ENCODE measurements at regions not wholly inside any gene's neighbourhood (a gene's known extent, or its start where the extent isn't known, plus 50 kb on each side); places are given as distances from the start of the nearest gene placed in this dataset.

DNA sequence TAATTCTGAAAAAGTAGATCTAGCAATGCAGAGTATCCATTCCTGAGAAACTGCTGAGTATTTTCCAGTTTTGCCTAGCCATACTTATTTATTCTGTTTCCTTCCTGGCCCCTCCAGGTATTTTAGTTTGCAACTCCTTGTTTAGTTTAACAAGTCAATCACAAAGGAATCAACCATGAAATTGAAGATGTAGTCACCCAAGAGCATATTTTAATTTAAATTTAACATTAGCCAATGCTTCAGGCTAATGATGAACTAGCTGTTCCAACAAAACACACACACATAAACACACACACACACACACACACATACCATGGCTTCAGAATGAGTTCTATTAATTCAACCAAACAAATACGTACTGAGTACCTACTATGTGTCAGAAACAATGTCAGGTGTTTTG, 332.8 kb upstream of the ERCC4 start:
- TF ChIP-seq EZH2phosphoT487 (IDR thresholded peaks at IDR 0.05; ENCODE audit: borderline replicate concordance, low read depth, low read length) = no peak
- TF ChIP-seq, protein P1, sequence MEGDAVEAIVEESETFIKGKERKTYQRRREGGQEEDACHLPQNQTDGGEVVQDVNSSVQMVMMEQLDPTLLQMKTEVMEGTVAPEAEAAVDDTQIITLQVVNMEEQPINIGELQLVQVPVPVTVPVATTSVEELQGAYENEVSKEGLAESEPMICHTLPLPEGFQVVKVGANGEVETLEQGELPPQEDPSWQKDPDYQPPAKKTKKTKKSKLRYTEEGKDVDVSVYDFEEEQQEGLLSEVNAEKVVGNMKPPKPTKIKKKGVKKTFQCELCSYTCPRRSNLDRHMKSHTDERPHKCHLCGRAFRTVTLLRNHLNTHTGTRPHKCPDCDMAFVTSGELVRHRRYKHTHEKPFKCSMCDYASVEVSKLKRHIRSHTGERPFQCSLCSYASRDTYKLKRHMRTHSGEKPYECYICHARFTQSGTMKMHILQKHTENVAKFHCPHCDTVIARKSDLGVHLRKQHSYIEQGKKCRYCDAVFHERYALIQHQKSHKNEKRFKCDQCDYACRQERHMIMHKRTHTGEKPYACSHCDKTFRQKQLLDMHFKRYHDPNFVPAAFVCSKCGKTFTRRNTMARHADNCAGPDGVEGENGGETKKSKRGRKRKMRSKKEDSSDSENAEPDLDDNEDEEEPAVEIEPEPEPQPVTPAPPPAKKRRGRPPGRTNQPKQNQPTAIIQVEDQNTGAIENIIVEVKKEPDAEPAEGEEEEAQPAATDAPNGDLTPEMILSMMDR (conservative IDR thresholded peaks at IDR 0.05; ENCODE audit: low read length) = no peak

Measured in OCI-LY7 (cell line).